Parathyroid adenoma (tissue), 2 donors: ENCODE measurements at regions not wholly inside any gene's neighbourhood (a gene's known extent, or its start where the extent isn't known, plus 50 kb on each side); places are given as distances from the start of the nearest gene placed in this dataset.
"Not testable (repeated sequence)": the region's sequence is repeated elsewhere in the genome, so short reads cannot be mapped to it uniquely, and the experiment has no call there.

Experiments used
- H2AFZ ChIP-seq: fragments of 300-600 bp; sonication (generic); one replicate; pipeline ENCODE4 v1.7.0; 2017; ENCODE audit warnings: antibody characterized with exemption, mild to moderate bottlenecking
- H3K27ac ChIP-seq: fragments of 300-600 bp; sonication (generic); one replicate; pipeline ENCODE4 v1.7.0; 2017
- H3K27me3 ChIP-seq: fragments of 300-600 bp; sonication (generic); one replicate; pipeline ENCODE4 v1.7.0; 2017; ENCODE audit warnings: low read length; ENCODE audit not compliant: control insufficient read depth, insufficient read depth
- H3K36me3 ChIP-seq: fragments of 300-600 bp; sonication (generic); one replicate; pipeline ENCODE4 v1.7.0; 2017; ENCODE audit warnings: low read length; ENCODE audit not compliant: control insufficient read depth, insufficient read depth
- H3K4me1 ChIP-seq: fragments of 300-600 bp; sonication (generic); one replicate; pipeline ENCODE4 v1.7.0; 2017; ENCODE audit warnings: control low read depth
- H3K4me2 ChIP-seq: fragments of 300-600 bp; sonication (generic); one replicate; pipeline ENCODE4 v1.7.0; 2017; ENCODE audit warnings: low read length
- H3K4me3 ChIP-seq: fragments of 300-600 bp; sonication (generic); one replicate; pipeline ENCODE4 v1.7.0; 2017; ENCODE audit warnings: low read depth, low read length
- H3K79me2 ChIP-seq: fragments of 300-600 bp; sonication (generic); one replicate; pipeline ENCODE4 v1.7.0; 2017; ENCODE audit warnings: control low read depth
- H3K9ac ChIP-seq: fragments of 300-600 bp; sonication (generic); one replicate; pipeline ENCODE4 v1.7.0; 2017; ENCODE audit warnings: mild to moderate bottlenecking
- H3K9me3 ChIP-seq: fragments of 300-600 bp; sonication (generic); one replicate; pipeline ENCODE4 v1.7.0; 2017; ENCODE audit warnings: low read length; ENCODE audit not compliant: control insufficient read depth
- TF ChIP-seq, protein P1 (sequence below): fragments of 300-600 bp; sonication (generic); IDR thresholded peaks from one replicate; pipeline ENCODE4 v1.7.0; 2017; ENCODE audit warnings: antibody characterized with exemption, mild to moderate bottlenecking
- donor health status: primary hyperparathyroidism.

DNA sequence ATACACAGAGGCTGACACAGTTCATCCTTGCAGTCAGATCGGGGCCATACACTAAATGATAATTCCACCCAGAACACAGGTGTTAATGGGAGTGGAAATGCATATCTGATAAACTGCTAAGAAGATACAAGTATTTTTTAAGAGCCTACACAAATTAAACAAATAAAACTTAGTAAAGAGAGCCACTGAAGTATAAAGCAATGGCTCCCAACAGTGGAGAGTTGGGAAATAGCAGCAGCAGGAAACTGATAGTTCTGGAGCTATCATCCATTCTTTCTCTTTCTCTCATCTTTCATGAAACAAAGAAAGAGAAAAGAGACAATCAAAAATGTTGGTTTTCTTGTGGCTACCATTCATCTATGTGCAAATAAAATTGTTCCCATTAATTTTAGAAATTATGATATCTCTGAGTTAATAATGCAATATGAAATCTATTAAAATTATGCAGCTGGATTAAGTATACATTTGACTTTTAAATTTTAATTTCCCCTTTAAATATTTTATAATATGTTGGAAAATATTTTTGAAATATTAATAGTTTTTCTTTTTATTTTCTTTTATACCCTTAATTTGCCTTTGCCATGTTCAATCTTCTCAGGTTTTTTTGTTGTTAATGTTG, 120.8 kb downstream of the EMB start:
- no peaks in the 10 kb centered on the region for H3K9me3 ChIP-seq
- TF ChIP-seq, protein P1, sequence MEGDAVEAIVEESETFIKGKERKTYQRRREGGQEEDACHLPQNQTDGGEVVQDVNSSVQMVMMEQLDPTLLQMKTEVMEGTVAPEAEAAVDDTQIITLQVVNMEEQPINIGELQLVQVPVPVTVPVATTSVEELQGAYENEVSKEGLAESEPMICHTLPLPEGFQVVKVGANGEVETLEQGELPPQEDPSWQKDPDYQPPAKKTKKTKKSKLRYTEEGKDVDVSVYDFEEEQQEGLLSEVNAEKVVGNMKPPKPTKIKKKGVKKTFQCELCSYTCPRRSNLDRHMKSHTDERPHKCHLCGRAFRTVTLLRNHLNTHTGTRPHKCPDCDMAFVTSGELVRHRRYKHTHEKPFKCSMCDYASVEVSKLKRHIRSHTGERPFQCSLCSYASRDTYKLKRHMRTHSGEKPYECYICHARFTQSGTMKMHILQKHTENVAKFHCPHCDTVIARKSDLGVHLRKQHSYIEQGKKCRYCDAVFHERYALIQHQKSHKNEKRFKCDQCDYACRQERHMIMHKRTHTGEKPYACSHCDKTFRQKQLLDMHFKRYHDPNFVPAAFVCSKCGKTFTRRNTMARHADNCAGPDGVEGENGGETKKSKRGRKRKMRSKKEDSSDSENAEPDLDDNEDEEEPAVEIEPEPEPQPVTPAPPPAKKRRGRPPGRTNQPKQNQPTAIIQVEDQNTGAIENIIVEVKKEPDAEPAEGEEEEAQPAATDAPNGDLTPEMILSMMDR, result no peak
- H3K4me3 ChIP-seq, result no peak overlapping the region
- no peaks in the 10 kb centered on the region for H3K36me3 ChIP-seq
- H3K9ac ChIP-seq, result no peak overlapping the region
- H3K27ac ChIP-seq, result no peak overlapping the region
- no peak overlapping the region for H2AFZ ChIP-seq
- H3K4me1 ChIP-seq, result no peaks in the 10 kb centered on the region
- H3K79me2 ChIP-seq, result no peaks in the 10 kb centered on the region
- no peak overlapping the region for H3K4me2 ChIP-seq
- no peaks in the 10 kb centered on the region for H3K27me3 ChIP-seq

GRCh38 chr5:50318220-50318619, 122.9 kb downstream of the EMB start:
- H3K9ac ChIP-seq, result no peak overlapping the region
- TF ChIP-seq, protein P1, result no peak
- no peak overlapping the region for H2AFZ ChIP-seq
- no peaks in the 10 kb centered on the region for H3K27me3 ChIP-seq
- no peaks in the 10 kb centered on the region for H3K36me3 ChIP-seq
- no peak overlapping the region for H3K4me3 ChIP-seq
- H3K9me3 ChIP-seq, result no peaks in the 10 kb centered on the region
- H3K27ac ChIP-seq, result no peak overlapping the region
- no peaks in the 10 kb centered on the region for H3K79me2 ChIP-seq
- no peaks in the 10 kb centered on the region for H3K4me1 ChIP-seq
- no peak overlapping the region for H3K4me2 ChIP-seq

- not testable (repeated sequence) for H3K36me3 ChIP-seq, H3K79me2 ChIP-seq, H3K9ac ChIP-seq, H3K4me2 ChIP-seq, H3K27me3 ChIP-seq, H2AFZ ChIP-seq, H3K4me1 ChIP-seq, H3K27ac ChIP-seq, H3K4me3 ChIP-seq, H3K9me3 ChIP-seq
Observed at GRCh38 chr5:50306488-50306887, 134.6 kb downstream of the EMB start.

GRCh38 chr5:50302815-50303490, 138.1 kb downstream of the EMB start:
- no peaks in the 10 kb centered on the region for H3K27me3 ChIP-seq
- H3K27ac ChIP-seq, result no peak overlapping the region
- no peaks in the 10 kb centered on the region for H3K9me3 ChIP-seq
- H3K36me3 ChIP-seq, result no peaks in the 10 kb centered on the region
- no peaks in the 10 kb centered on the region for H3K4me1 ChIP-seq
- H2AFZ ChIP-seq, result no peak overlapping the region
- no peaks in the 10 kb centered on the region for H3K79me2 ChIP-seq
- H3K9ac ChIP-seq, result no peak overlapping the region
- TF ChIP-seq, protein P1, result no peak
- no peak overlapping the region for H3K4me3 ChIP-seq
- H3K4me2 ChIP-seq, result no peak overlapping the region

GRCh38 chr5:50301756-50302155, 139.3 kb downstream of the EMB start:
- H3K27ac ChIP-seq, result no peak overlapping the region
- no peaks in the 10 kb centered on the region for H3K27me3 ChIP-seq
- no peak overlapping the region for H3K4me2 ChIP-seq
- no peak overlapping the region for H3K4me3 ChIP-seq
- no peak overlapping the region for H2AFZ ChIP-seq
- no peaks in the 10 kb centered on the region for H3K4me1 ChIP-seq
- H3K9ac ChIP-seq, result no peak overlapping the region
- H3K9me3 ChIP-seq, result no peaks in the 10 kb centered on the region
- TF ChIP-seq, protein P1, result no peak
- H3K36me3 ChIP-seq, result no peaks in the 10 kb centered on the region
- no peaks in the 10 kb centered on the region for H3K79me2 ChIP-seq
